Tibial nerve (tissue), 3 donors: ENCODE measurements at regions not wholly inside any gene's neighbourhood (a gene's known extent, or its start where the extent isn't known, plus 50 kb on each side); places are given as distances from the start of the nearest gene placed in this dataset.

Experiments used
- CTCF ChIP-seq, 5 experiments: fragments of 200-600 bp in 3 of 5; fragments of 450-650 bp in 2 of 5; sonication (generic) in 3 of 5; IDR thresholded peaks; one replicate each; pipeline ENCODE4 v1.5.1; 2016 to 2019; ENCODE audit warnings: antibody characterized with exemption in 5 of 5, mild to moderate bottlenecking in 3 of 5, moderate library complexity in 2 of 5
- POLR2A ChIP-seq, 2 donors: fragments of 450-650 bp; IDR thresholded peaks; one replicate each; pipeline ENCODE4 v1.6.1; 2017; ENCODE audit warnings: antibody characterized with exemption in 2 of 2, mild to moderate bottlenecking in 2 of 2, moderate library complexity in 2 of 2

GRCh38 chr12:127822809-127823411 lies 444.1 kb upstream of the TMEM132C start:
- TF ChIP-seq CTCF (IDR thresholded peaks at IDR 0.05) (no peak), POLR2A (IDR thresholded peaks at IDR 0.05) (no peak)
